ENCODE measurements at regions not wholly inside any gene's neighbourhood (a gene's known extent, or its start where the extent isn't known, plus 50 kb on each side); places are given as distances from the start of the nearest gene placed in this dataset.

DNA sequence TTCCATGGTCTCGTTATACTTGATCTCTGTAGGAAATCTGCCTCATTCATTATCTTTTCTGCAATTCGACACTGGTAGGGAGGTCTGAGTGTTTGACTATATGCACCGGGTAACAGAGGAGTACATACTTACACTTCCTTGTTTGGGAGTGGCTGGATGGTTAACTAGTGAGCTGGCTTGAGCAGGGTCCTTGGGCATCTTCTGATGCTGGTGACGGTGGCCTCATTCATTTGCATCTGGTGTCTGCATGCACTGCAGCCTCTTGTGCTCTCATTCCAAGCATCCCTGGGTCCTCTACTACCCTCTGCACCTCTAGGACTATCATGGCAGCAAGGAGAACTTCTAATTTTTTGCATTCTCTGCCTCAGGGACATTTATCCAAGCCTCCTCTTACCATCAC is 100.0 kb upstream of the TCF4 start:
- TF ChIP-seq EP300 (IDR thresholded peaks at IDR 0.05) (no peak), CTCF (IDR thresholded peaks at IDR 0.05) (no peak)

All from ovary (tissue), 3 donors.